Rectal smooth muscle tissue (tissue), 1 donor: ENCODE measurements at regions not wholly inside any gene's neighbourhood (a gene's known extent, or its start where the extent isn't known, plus 50 kb on each side); places are given as distances from the start of the nearest gene placed in this dataset.

Experiments
- H3K27ac ChIP-seq: one replicate; pipeline ENCODE4 v1.7.0; 2013; ENCODE audit warnings: low read depth, low read length, inconsistent platforms
- H3K27me3 ChIP-seq: one replicate; pipeline ENCODE4 v1.7.0; 2013; ENCODE audit warnings: low read length; ENCODE audit not compliant: control insufficient read depth, insufficient read depth
- H3K36me3 ChIP-seq: one replicate; pipeline ENCODE4 v1.7.0; 2013; ENCODE audit warnings: low read length; ENCODE audit not compliant: control insufficient read depth, insufficient read depth
- H3K4me1 ChIP-seq: one replicate; pipeline ENCODE4 v1.7.0; 2013; ENCODE audit warnings: low read length; ENCODE audit not compliant: control insufficient read depth, insufficient read depth
- H3K4me3 ChIP-seq: one replicate; pipeline ENCODE4 v1.7.0; 2013; ENCODE audit warnings: low read length
- H3K9ac ChIP-seq: one replicate; pipeline ENCODE4 v1.7.0; 2013; ENCODE audit warnings: low read length

DNA sequence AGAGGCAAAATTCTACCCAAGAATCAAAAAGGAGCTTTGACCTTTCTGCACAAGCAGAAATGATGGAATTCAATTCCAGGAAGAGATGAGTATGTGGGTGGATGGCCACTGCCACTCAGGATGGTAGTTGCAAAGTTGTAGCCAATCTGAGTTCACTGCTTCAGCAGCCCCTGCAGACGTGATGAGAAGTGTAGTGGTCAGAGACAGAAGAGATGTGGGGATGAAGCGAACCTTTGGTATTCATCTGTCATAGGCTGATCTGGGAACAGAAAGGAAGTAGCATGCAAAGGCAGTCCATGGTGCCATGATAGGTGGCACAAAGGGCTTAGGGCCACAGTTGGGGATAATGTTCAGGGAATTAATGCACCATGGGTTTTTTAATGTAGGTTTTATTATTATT lies 81.1 kb upstream of the PGBD5 start:
- no peaks in the 10 kb centered on the region for H3K4me1 ChIP-seq
- no peak overlapping the region for H3K4me3 ChIP-seq

DNA sequence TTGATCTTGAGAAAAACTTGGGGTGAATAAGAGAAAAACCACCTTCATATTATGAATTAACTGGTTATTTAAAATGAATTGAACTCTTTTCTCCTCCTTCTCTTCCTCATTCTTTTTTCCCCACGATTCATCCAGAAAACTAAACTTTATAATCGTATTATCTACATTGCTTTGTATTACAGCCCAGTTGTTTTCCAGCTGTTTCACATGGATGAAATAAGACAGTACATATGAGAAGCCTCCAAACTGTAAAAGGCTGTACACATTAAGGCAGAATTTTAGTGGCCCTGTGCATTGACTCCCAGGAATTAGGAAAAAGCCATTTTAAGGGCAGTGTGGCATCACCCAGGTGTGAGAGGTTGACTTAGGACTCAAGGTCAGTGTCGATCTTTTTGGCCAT lies 80.3 kb upstream of the PGBD5 start:
- Histone ChIP-seq H3K36me3 (no peaks in the 10 kb centered on the region), H3K4me3 (no peak overlapping the region), H3K27ac (no peak overlapping the region), H3K4me1 (no peaks in the 10 kb centered on the region), H3K9ac (no peak overlapping the region), H3K27me3 (no peaks in the 10 kb centered on the region)

More for the DNA sequence above, 81.1 kb upstream of the PGBD5 start:
- no peaks in the 10 kb centered on the region for H3K36me3 ChIP-seq
- H3K27me3 ChIP-seq, result no peaks in the 10 kb centered on the region
- H3K9ac ChIP-seq, result no peak overlapping the region
- H3K27ac ChIP-seq, result no peak overlapping the region

DNA sequence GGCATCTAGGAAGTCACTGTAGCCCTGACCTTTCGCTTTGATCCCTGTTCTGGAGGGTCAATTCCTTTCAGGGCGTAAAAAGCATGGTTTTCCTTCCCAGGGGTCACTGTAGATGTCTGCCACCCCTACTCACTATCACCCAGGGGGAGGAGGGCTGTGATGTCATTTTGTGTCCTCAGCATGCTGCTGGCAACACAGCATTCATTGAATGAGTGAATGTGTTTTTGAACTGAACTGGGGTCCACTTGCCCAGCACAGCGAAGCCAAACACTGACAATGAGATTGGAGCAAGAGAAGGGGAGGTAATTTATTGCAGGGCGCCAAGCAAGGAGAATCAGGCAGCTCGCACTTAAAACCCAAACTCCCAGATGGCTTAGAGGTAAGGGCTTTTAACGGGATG lies 78.2 kb upstream of the PGBD5 start:
- Histone ChIP-seq H3K9ac (no peak overlapping the region), H3K36me3 (no peaks in the 10 kb centered on the region), H3K4me1 (no peaks in the 10 kb centered on the region), H3K27ac (no peak overlapping the region), H3K27me3 (no peaks in the 10 kb centered on the region), H3K4me3 (no peak overlapping the region)

DNA sequence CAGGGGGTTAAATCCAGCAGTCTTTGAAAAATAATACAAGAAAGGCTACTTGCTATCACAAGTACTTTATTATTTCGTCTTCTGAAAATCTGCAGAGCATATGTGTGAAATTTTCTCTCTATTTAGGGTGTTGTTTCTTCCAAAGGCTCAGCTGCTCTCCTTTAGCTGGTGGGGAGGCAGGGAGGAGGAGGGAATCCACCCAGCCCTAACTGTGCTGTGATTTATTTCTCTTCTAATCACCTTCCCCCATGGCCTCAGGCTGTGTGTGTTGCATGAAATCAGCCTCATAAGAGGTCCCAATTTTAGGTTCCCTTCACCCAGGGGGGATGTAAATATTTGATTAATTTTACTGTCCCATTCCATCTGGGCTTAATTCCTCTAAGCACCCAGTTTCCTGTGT lies 77.6 kb upstream of the PGBD5 start:
- Histone ChIP-seq H3K9ac (no peak overlapping the region), H3K4me1 (no peaks in the 10 kb centered on the region), H3K4me3 (no peak overlapping the region), H3K27ac (no peak overlapping the region), H3K27me3 (no peaks in the 10 kb centered on the region), H3K36me3 (no peaks in the 10 kb centered on the region)

DNA sequence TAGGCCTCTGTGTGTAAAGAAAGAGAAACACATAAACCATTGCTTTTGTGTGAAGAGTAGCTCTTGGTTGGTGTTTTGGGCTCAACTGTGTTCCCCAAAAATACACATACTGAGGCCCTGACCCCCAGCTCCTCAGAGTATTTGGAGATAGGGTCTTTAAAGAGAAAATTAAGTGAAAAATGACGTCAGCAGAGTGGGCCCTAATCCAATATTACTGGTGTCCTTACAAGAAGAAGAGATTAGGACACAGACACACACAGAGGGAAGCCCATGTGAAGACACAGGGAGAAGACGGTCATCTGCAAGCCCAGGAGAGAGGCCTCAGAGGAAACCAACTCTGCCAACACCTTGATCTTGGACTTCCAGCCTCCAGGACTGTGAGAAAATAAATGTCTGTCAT lies 76.9 kb upstream of the PGBD5 start:
- Histone ChIP-seq H3K36me3 (no peaks in the 10 kb centered on the region), H3K27ac (no peak overlapping the region), H3K9ac (no peak overlapping the region)

DNA sequence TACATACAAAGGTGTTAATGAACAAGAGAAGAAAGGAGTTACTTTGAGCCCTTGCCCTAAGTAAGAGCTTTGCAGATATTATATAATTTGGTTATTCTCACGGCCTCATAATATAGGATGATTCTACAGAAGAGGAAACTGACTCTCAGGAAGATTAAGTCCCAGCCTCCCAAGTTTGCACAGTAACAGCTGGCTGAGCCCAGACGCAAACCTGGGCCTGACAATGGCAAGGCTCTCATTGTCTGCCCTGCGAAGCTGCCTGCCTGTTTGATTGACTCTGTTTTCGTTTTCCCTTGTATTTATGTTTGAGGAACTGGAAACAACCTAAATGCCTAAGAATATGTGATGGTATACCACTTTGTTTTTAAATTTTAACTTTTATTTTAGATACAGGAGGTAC lies 76.2 kb upstream of the PGBD5 start:
- Histone ChIP-seq H3K4me1 (no peaks in the 10 kb centered on the region), H3K4me3 (no peak overlapping the region), H3K36me3 (no peaks in the 10 kb centered on the region), H3K9ac (no peak overlapping the region), H3K27me3 (no peaks in the 10 kb centered on the region), H3K27ac (no peak overlapping the region)

More for the DNA sequence above, 76.9 kb upstream of the PGBD5 start:
- Histone ChIP-seq H3K27me3 (no peaks in the 10 kb centered on the region), H3K4me3 (no peak overlapping the region), H3K4me1 (no peaks in the 10 kb centered on the region)

DNA sequence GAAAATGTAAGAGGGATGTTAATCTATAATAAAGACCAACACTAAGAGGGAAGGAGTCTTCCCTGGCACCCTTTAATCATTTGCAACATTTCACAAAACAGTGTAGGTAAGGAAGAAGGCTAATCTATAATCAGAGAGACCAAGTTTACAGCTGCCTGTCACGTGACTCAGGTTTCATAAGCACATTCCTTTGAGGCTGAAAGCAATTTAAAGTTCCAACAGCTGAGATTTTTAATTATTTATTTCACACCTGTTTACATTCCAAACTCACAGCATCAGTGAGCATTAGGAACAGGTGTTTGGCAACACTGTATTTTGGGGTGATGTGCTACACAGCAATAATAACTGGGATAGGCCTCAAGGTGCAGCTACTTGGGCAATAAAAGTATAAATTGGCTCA lies 75.7 kb upstream of the PGBD5 start:
- H3K27ac ChIP-seq, result no peak overlapping the region
- no peaks in the 10 kb centered on the region for H3K27me3 ChIP-seq
- H3K36me3 ChIP-seq, result no peaks in the 10 kb centered on the region
- H3K4me1 ChIP-seq, result no peaks in the 10 kb centered on the region
- no peak overlapping the region for H3K9ac ChIP-seq
- no peak overlapping the region for H3K4me3 ChIP-seq

DNA sequence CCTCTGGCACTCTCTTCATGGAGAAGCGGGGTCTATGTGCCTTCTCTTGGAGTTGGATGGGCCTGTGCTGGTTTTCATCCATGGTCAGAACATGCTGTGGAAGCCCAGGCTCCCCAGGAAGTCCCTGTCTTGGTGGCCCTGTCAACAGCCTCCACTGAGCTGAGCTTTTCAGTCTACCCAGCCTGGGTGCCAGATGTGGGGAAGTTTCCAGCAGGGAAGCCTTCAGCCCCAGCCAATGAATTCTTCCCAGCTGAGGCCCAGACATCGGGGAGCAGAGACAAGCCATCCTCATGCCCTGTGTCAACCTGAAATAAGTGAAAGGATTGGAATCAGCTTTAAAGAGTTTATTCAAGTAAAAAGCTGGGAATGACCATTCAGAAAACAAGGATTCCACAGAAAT lies 75.1 kb upstream of the PGBD5 start:
- Histone ChIP-seq H3K27me3 (peaks cover 3% of the 10 kb centered on the region), H3K36me3 (no peaks in the 10 kb centered on the region), H3K9ac (no peak overlapping the region), H3K4me3 (no peak overlapping the region), H3K27ac (no peak overlapping the region), H3K4me1 (no peaks in the 10 kb centered on the region)

DNA sequence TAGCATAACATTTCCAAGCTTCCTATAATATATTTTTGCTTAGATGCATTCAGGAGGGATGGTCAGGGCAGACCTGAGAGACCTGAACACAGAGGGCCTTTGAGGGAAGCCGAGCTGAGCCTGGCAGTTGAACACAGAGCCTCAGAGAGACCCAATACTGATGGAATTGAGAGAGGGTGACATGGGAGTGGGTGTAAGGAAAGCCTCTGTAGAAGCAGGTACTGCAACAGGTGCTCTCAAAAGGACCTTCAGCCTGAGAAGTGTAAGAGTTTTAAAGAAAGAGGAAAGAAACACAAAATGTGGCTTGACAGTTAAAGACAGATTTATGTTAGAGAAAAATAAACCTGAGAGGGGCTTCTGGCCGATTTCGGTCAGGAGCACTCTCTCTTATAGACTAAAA lies 73.9 kb upstream of the PGBD5 start:
- Histone ChIP-seq H3K4me1 (no peaks in the 10 kb centered on the region), H3K4me3 (no peak overlapping the region), H3K27me3 (peaks cover 4% of the 10 kb centered on the region), H3K9ac (no peak overlapping the region), H3K36me3 (no peaks in the 10 kb centered on the region), H3K27ac (no peak overlapping the region)

DNA sequence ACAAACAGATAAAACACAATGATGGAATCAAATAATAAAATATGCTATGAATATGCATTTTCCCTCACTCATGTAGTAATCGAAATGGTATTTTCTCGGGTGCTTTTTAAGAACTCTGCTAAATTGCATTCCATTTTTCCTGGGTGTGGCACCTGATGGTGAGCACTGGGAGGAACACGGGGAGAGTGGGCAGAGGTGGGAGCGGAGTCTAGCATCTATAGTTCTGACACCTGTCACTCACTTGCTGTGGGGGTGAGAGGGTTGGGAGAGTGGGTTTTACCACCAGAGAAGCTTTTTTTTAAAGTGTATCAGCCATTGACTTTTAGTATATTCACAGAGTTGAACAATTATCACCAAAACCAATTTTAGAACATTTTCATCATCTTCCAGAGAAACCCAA lies 73.4 kb upstream of the PGBD5 start:
- Histone ChIP-seq H3K4me3 (no peak overlapping the region), H3K36me3 (no peaks in the 10 kb centered on the region), H3K9ac (no peak overlapping the region), H3K27me3 (peaks cover 4% of the 10 kb centered on the region), H3K27ac (no peak overlapping the region), H3K4me1 (no peaks in the 10 kb centered on the region)

DNA sequence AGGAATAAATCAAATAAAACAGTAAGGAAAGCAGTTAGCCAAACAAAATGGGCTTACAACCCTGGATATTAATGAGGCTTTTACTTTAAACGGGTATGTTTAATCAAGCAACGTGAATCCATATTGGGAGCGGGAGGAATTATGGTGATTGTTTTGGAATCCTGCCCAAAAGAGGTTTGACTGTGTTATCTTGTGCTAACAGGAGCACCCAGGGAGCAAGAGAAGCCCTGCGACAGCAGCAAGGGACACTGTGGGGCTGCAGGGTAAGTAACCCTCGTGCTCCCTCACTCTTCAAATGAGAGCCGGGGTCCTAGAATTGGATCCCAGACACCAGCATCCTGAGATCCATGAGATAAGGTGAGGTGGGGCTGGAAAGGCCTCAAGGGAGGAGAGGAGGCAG lies 72.6 kb upstream of the PGBD5 start:
- Histone ChIP-seq H3K4me3 (no peak overlapping the region), H3K36me3 (no peaks in the 10 kb centered on the region), H3K9ac (no peak overlapping the region), H3K27ac (no peak overlapping the region), H3K4me1 (no peaks in the 10 kb centered on the region), H3K27me3 (peaks cover 4% of the 10 kb centered on the region)

DNA sequence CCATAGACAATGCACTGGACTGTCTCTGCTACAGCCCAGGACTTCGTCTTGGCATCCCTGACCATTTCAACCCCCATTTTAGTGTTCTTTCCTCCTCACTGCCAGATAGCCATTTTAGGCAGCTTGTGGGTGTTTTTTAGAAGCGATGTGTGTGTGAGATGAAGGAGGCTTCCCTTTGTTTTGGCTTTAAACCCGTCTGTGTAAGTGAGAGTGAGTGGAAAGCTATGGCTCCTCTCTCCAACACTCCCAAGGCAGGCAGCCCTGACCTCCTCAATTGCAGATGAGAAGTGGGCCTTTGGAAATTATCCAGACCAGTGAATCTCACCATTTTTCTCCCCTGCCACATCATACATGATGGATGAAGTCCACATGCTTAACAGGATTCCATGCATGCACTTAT lies 70.3 kb upstream of the PGBD5 start:
- H3K36me3 ChIP-seq, result no peaks in the 10 kb centered on the region
- H3K4me3 ChIP-seq, result no peak overlapping the region
- H3K27ac ChIP-seq, result no peak overlapping the region
- H3K27me3 ChIP-seq, result peaks cover 4% of the 10 kb centered on the region
- no peaks in the 10 kb centered on the region for H3K4me1 ChIP-seq
- H3K9ac ChIP-seq, result no peak overlapping the region

DNA sequence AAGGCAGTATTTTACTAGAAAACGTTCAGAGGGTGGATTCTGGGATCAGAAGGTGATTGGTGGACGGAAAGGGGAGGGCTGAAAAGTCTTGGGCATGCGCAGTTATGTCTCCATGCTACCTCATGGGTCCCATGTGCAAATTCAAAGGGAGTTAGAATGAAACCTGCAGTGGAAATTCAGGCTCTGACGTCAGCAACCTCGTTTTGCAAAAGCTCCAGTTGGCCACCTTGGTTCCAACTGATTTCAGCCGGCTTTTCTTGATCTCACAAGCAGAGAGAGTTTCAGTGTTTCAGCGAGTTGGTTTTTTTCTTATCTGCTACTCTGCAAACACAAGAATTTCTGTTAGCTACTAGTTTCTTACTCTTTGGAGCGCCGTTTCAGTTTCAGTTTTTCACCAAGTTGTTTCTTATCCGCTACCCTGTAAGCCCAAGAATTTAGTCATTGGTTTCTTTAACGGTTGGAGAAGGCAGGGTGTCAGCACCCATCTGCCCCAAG lies 69.8 kb upstream of the PGBD5 start:
- no peak overlapping the region for H3K9ac ChIP-seq
- H3K27ac ChIP-seq, result no peak overlapping the region
- no peaks in the 10 kb centered on the region for H3K4me1 ChIP-seq
- H3K27me3 ChIP-seq, result peaks cover 4% of the 10 kb centered on the region
- H3K4me3 ChIP-seq, result no peak overlapping the region
- no peaks in the 10 kb centered on the region for H3K36me3 ChIP-seq
